ENCODE measurements at regions not wholly inside any gene's neighbourhood (a gene's known extent, or its start where the extent isn't known, plus 50 kb on each side); places are given as distances from the start of the nearest gene placed in this dataset.

GRCh38 chr13:76406243-76406642, 480.0 kb downstream of the KCTD12 start:
- ATAC-seq = no peak
- intact Hi-C loops (cut with micrococcal nuclease) = no loop called here
- no peaks in the 10 kb centered on the region for H3K27me3 Mint-ChIP-seq

DNA sequence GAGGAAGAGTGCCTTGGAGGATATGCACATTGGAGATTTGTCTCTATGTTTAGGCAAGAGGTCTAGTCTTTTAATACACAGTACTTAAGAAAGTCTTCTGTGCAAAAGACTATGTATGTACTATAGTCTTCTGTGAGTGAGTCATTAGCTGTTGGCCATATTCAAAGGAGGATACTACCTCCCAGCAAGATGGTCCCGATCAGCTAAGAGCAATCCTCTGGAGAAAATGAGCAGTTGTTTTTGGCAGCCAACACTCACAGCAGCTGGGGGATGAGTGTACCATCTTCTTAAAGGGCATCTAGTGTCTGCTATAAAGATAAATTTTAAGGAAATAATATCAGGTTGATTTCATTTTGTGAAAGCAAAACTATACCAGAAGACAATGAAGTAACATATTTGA, 487.8 kb downstream of the KCTD12 start:
- intact Hi-C loops (cut with micrococcal nuclease) = no loop called here
- ChIA-PET POLR2A (no interaction called here), CTCF (no interaction called here)

More at GRCh38 chr13:76406243-76406642, 480.0 kb downstream of the KCTD12 start:
- no peaks in the 10 kb centered on the region for H3K36me3 Mint-ChIP-seq (ENCODE audit: low read depth)
- DNase-seq = no peak
- H3K27ac Mint-ChIP-seq = no peak overlapping the region
- TF ChIP-seq, protein P1, sequence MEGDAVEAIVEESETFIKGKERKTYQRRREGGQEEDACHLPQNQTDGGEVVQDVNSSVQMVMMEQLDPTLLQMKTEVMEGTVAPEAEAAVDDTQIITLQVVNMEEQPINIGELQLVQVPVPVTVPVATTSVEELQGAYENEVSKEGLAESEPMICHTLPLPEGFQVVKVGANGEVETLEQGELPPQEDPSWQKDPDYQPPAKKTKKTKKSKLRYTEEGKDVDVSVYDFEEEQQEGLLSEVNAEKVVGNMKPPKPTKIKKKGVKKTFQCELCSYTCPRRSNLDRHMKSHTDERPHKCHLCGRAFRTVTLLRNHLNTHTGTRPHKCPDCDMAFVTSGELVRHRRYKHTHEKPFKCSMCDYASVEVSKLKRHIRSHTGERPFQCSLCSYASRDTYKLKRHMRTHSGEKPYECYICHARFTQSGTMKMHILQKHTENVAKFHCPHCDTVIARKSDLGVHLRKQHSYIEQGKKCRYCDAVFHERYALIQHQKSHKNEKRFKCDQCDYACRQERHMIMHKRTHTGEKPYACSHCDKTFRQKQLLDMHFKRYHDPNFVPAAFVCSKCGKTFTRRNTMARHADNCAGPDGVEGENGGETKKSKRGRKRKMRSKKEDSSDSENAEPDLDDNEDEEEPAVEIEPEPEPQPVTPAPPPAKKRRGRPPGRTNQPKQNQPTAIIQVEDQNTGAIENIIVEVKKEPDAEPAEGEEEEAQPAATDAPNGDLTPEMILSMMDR (IDR thresholded peaks at IDR 0.05) = no peak
- no peak overlapping the region for H3K4me3 Mint-ChIP-seq
- ChIA-PET CTCF (no interaction called here), POLR2A (no interaction called here)
- H3K4me1 Mint-ChIP-seq (ENCODE audit: low read depth) = no peaks in the 10 kb centered on the region
- H3K9me3 Mint-ChIP-seq = no peaks in the 10 kb centered on the region

DNA sequence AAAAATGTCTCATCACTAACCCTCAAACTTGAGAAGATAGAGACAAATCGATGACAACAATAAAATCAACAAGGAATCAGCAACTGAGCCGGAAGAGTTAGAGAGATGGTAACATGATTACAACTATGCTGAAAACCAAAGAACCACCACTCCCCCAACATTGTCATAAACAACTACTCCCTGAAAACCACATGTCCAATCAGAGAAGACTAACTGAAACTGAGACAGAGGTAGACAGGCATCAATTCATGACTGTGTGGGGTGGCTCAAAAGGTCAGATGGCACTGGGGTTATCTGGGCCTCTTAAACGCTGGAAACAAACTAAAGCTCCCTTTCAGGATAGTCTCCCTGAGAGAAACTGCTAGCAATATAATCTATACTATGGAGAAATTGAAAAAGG, 488.8 kb downstream of the KCTD12 start:
- H3K27ac Mint-ChIP-seq = no peak overlapping the region
- POLR2A ChIA-PET = no interaction called here
- intact Hi-C loops (cut with micrococcal nuclease) = no loop called here
- CTCF ChIA-PET = no interaction called here
- H3K4me1 Mint-ChIP-seq (ENCODE audit: low read depth) = peaks cover 2% of the 10 kb centered on the region
- H3K4me3 Mint-ChIP-seq = no peak overlapping the region
- no peaks in the 10 kb centered on the region for H3K9me3 Mint-ChIP-seq
- ATAC-seq = peak; percentile 85
- DNase-seq = peak; percentile 2
- no peaks in the 10 kb centered on the region for H3K27me3 Mint-ChIP-seq
- TF ChIP-seq, protein P1 (IDR thresholded peaks at IDR 0.05) = no peak
- no peaks in the 10 kb centered on the region for H3K36me3 Mint-ChIP-seq (ENCODE audit: low read depth)

More for the DNA sequence above, 487.8 kb downstream of the KCTD12 start:
- no peaks in the 10 kb centered on the region for H3K36me3 Mint-ChIP-seq (ENCODE audit: low read depth)
- no peaks in the 10 kb centered on the region for H3K9me3 Mint-ChIP-seq
- DNase-seq = no peak
- H3K4me1 Mint-ChIP-seq (ENCODE audit: low read depth) = peaks cover 2% of the 10 kb centered on the region
- H3K27me3 Mint-ChIP-seq = no peaks in the 10 kb centered on the region
- no peak overlapping the region for H3K4me3 Mint-ChIP-seq
- ATAC-seq = no peak
- no peak overlapping the region for H3K27ac Mint-ChIP-seq
- TF ChIP-seq, protein P1 (IDR thresholded peaks at IDR 0.05) = no peak

- intact Hi-C loops (cut with micrococcal nuclease) = no loop called here
- no peaks in the 10 kb centered on the region for H3K36me3 Mint-ChIP-seq (ENCODE audit: low read depth)
- H3K27ac Mint-ChIP-seq = no peak overlapping the region
- ChIA-PET CTCF (no interaction called here), POLR2A (no interaction called here)
- no peak overlapping the region for H3K4me3 Mint-ChIP-seq
- DNase-seq (no peak), ATAC-seq (no peak)
- TF ChIP-seq, protein P1 (IDR thresholded peaks at IDR 0.05) = no peak
- no peaks in the 10 kb centered on the region for H3K4me1 Mint-ChIP-seq (ENCODE audit: low read depth)
- no peaks in the 10 kb centered on the region for H3K9me3 Mint-ChIP-seq
- no peaks in the 10 kb centered on the region for H3K27me3 Mint-ChIP-seq
These were observed 496.9 kb downstream of the KCTD12 start for GRCh38 chr13:76389321-76389720.

- H3K36me3 Mint-ChIP-seq (ENCODE audit: low read depth) = no peaks in the 10 kb centered on the region
- no peak for DNase-seq
- ATAC-seq = no peak
- no peaks in the 10 kb centered on the region for H3K9me3 Mint-ChIP-seq
- intact Hi-C loops (cut with micrococcal nuclease) = no loop called here
- POLR2A ChIA-PET = no interaction called here
- CTCF ChIA-PET = no interaction called here
- H3K27me3 Mint-ChIP-seq = no peaks in the 10 kb centered on the region
- H3K4me1 Mint-ChIP-seq (ENCODE audit: low read depth) = no peaks in the 10 kb centered on the region
- H3K27ac Mint-ChIP-seq = no peak overlapping the region
- TF ChIP-seq, protein P1 (IDR thresholded peaks at IDR 0.05) = no peak
- H3K4me3 Mint-ChIP-seq = no peak overlapping the region
These were observed 498.6 kb downstream of the KCTD12 start for GRCh38 chr13:76387566-76387965.
